Hindlimb muscle (tissue), 1 donor: ENCODE measurements at regions not wholly inside any gene's neighbourhood (a gene's known extent, or its start where the extent isn't known, plus 50 kb on each side); places are given as distances from the start of the nearest gene placed in this dataset.

Source experiments
- DNase-seq: peaks from one replicate; pipeline ENCODE4 v3.0.0-alpha.2; 2013

DNA sequence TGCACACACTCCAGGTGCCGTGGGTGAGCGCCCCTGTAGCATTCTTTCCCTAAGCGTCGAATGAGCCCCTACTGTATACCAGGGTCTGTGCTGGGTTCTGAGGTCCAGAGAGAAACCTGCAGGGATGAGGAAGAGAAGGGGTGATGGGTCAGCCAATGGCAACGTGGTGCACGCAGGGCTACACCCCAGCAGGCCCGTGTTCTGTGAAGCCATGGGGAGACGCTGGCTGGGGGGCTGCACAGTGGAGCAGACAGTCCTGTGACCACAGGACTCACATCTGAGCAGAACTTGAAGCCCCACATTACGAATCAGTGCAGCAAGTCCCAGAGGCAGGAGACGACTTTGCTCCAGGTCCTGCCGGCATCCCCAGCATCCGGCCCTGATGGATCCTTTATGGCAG is 1481.4 kb downstream of the BRD1 start:
- DNase-seq, result no peak

DNA sequence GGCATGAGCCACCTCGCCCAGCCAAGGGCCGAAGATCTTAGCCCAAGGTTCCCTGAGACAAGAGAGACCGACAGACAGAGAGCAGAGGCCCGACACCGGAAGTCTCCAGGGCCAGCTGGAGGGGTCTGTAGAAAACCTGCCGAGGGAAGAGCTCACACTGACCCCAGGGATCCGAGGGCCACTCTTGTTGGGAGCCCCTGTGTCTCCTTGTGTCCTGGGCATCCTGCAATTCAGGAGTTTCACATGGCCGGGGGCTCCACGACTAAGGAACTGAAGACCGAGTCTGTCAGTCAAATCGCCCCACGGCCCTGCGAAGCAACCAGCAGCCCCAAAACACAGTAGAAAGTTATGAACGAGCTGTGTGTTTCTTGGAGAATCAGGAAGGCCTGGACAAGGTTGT is 1482.0 kb downstream of the BRD1 start:
- DNase-seq, result no peak

DNA sequence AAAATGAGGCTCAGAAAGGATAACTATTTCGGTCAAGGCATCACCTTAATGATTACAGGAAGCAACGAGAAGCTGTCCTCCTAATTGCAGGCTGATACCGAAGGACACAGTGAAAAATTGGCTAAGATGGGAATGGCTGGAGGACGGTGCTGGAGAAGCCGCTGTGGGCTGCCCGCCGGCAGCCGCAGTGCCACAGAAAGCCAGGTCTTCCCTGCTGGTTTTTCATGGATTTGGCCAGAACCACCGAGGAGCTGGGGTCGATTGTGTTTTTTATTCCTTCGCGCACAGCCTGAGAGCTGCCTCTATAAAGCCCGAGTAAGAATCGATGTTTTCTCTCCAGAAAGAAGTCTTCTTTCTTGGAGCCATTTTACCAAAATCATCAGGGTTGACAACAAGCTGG is 1484.2 kb downstream of the BRD1 start:
- no peak for DNase-seq

DNA sequence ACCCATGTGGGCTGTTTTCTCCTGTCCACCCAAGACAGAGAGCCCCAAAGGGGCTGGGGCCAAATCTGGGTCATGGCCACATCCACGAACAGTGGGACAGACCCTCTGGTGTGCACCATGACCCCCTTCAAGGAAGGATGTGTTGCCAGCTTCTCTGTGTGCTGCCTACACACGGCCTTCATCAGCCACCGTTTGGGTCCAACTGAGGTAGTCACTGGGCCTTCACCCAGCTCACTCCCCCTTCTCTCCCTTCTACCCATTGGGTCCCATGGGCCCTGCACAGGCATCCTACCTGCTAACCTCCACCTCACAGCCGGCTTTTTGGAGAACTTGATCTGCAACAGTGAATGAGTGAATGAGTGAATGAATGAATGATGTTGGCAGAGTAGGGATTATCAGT is 1484.9 kb downstream of the BRD1 start:
- no peak for DNase-seq

DNA sequence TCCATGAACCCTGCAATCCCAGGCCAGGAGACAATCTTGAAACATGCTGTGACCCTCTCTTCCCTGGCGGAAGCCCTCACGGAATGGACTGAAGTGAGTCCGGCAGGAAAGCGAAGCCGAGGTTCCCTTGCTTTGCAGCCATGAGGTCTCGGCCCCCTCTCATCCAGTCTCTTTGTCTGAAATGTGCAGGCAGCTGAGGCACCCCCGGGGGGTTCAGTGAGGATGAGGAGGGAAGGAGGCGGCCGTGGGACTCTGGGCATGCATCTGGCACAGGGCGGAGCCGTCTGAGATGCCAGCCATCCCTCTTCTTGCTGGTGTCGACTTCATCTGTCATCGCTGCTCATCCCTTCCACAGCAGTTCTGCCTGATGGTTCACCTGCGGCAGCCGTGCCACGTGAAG is 1485.7 kb downstream of the BRD1 start:
- DNase-seq, result no peak

DNA sequence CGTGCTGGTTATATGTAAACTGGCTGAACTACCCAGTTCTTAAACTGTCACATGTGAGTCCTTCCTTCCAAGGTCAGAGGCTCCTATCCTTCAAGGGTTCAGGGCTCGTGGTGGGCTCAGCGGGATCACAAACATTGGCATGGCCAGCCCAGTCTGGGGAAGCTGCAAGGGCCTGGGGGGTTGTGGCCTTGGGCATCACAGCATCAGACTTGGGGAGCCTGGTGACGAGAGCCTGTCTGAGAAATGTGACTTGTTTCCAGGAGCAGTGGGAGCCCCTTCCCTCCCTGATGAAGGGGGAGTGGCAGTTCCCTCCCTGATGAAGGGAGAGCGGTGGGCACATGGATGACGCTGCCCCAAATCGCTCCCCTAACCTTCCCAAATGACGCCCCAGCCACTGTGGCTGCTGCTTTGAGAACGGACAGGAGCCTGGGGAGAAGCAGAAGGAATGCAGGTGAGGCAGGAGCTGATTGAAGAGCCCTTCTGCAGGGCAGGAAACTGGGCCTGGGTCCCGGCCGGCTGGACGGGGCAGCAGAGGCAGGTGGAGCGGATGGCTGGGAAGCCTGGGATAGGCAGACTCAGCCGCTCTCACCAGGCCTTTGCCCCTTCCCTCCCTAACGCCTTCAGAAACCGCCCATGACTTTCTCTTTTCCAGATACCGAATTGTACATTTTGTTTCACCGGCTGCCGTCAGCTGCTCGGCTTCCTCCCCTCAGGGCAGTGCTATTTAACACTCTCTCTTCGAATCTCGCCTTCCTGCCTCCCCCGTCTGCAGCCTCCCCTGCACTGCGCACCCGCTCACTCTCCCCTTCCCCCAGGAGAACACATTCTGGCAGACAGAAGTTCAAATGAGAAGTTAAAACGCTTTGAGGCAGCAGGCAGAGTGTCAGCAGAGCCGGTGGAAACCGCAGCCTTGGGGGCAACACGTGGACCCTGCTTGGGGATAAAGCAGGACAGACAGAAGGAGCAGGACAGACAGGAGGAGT is 1486.7 kb downstream of the BRD1 start:
- no peak for DNase-seq

DNA sequence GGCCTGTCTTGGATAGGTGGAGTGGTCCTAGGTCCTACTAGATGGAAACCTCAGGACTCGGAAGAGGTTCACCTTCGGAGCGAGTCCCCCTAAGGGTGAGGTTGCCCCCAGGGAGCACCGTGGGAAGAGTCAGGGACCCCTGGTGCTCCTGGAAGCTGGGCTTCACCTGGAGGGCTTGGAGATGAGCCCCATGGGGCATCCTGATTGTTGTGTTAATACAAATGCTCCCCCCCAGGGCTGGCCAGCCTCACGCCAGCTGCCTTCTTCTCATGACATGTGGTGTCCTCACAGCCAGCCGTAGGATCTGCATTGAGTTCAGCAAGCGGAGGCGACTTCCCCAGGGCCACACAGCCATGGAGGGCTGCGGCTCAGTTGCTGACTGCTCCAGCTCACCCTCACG is 1487.5 kb downstream of the BRD1 start:
- no peak for DNase-seq

DNA sequence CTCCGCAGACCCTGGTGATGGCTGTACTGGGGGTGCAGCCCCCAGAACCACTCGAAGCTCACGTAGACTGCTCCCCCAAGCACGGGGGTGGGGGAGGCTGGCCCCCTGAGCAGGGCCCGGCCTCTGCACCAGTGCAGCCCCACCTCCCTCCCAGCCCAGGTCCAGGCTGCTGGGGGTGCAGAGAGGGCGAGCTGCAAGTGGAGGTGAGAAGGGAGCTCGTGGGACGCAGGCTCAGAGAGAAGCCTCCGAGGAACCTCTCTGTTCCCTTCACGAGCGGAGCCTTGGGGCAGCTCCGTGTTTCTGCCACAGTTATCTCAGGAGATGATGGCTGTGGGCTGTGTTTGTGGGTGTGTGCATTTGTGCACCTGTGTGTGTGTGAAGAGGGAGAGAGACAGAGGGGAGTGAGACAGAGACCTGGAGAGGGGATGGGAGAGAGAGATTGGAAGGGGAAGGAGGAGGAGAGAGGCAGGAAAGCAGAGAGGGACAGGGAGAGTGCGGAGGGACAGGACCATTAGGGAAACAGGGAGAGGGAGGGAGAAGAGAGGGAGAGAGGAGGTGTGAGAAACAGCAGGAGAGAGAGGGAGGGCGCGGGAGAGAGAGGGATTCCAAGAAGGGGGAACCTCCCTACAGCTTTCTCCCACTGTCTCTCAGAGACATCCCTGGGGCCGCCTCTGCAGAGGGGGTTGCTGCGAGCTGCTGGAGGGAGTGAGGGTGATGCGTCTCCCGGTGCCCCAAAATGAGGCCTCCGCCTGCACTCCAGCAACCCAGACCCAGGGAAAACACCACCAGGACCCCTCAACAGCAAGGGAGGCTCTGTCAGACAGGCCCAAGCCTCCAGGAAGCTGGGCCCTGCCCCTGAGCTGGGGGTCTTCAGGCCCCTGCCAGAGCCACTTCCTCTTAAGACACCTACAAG is 1488.6 kb downstream of the BRD1 start:
- DNase-seq, result no peak

DNA sequence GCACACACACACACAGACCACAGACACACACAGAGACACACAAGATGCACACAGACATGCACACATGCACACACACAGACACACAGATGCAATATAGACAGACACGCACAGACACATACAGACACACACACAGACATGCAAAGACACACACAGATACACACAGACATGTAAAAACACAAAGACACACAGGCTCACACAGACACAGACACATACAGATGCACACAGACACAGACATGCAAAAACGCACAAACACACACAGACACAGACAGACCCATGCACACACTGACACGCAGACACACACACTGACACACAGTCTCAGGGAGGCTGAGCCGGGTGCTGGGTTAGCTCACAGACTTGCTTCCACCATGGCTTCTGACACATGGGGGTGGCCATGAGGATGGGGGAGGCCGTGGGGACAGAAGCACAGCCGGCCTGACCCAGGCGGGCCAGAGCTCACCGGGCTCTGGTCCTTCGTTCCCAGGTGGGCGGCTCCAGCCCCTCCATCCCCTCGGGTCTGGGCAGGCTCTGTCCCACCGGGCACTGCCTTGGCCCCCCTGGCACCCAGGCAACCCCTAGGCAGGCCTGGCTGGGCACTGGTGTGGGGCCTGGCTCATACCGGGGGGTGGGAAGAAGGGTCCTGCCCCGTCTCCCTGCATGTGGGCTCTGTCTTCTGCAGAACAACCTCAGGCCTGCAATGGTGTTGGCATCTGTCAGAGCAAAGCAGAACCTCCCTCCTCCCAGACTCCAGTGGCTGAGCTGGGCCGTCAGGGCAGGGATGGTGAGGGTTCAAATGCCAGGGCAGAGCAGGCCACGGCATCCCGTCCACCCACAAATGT is 1489.5 kb downstream of the BRD1 start:
- DNase-seq, result no peak

DNA sequence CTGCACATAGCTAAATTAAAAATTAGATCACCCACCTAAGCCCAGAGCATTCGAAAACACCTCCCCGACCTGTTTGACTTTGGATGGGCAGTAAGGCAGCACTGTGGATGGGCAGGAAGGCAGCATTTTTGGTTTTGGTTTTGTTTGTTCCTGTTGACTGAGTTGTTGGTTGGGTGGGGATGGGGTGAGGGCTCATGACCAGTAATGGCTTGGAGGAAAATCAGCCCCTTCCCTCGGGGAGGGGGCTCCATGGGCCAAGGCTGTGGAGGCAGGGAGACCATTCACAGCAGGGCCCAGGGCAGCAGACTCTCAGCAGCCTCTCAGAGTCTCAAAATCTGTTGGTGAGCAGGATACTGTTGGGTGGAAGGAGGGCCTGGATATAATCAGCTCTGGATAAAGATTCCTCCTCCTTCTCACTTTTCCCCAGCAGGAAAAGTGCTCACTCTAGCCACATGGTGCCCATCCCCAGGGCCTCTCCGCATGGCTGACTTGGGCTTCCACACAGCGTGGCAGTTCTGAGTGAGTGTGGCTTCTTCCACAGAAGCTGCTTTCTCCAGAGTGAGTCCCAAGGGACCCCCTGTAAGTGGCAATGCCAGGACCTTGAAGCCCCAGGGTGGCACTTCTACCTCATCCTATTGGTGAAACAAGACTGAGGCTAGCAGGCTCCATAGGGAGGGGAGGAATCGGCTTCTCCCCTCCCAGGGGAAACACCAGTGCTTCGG is 1491.2 kb downstream of the BRD1 start:
- no peak for DNase-seq

DNA sequence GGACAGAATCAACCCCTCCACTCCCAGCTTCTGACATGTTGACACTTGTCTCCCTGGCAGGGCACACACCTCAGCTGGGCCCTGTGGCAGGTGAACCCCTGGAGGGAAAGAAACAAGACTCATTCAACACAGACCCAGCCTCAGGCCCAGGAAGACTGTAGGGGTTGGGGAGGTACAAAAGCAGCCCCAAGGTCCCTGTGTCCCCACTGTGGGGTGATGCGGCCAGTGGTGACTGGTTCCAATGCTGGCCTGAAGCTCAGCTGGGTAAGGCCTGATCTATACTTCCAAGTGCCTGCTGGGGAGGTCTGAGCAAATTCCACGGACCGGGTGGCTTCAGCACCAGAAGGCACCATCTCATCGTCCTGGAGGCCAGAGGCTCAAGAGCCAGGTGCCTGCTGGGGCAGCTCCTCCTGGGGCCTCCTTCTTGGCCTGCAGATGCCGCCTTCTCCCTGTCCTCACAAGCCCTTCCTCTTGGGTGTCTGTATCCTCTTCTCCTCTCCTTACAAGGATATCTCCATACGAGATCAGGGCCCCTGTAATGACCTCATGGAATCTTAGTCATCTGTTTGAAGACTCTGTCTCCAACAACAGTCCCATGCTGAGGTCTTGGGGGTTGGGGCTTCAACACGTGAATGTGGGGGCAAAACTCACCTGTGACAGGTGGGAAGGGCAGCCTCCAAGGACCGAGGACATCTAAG is 1492.1 kb downstream of the BRD1 start:
- no peak for DNase-seq

DNA sequence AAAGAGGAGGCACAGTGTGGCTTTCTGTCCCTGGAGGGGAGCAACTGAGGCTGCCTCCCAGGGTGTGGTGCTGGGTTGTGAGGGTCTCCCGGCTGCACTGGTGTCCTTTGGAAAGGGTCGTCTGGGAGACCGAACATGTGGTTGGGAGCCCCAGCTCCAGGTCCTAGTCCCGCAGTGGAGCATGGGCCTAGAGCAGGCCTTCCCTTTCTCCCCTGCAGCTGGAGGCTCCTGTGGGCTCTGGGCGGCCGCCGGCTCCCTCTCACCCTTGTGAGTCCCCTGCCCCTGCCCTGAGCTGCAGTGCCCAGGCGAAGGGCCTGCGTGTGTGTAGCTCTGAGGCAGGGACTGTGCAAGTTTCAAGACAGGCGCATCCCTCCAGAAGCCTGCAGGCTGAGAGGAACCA is 1492.7 kb downstream of the BRD1 start:
- DNase-seq, result no peak

DNA sequence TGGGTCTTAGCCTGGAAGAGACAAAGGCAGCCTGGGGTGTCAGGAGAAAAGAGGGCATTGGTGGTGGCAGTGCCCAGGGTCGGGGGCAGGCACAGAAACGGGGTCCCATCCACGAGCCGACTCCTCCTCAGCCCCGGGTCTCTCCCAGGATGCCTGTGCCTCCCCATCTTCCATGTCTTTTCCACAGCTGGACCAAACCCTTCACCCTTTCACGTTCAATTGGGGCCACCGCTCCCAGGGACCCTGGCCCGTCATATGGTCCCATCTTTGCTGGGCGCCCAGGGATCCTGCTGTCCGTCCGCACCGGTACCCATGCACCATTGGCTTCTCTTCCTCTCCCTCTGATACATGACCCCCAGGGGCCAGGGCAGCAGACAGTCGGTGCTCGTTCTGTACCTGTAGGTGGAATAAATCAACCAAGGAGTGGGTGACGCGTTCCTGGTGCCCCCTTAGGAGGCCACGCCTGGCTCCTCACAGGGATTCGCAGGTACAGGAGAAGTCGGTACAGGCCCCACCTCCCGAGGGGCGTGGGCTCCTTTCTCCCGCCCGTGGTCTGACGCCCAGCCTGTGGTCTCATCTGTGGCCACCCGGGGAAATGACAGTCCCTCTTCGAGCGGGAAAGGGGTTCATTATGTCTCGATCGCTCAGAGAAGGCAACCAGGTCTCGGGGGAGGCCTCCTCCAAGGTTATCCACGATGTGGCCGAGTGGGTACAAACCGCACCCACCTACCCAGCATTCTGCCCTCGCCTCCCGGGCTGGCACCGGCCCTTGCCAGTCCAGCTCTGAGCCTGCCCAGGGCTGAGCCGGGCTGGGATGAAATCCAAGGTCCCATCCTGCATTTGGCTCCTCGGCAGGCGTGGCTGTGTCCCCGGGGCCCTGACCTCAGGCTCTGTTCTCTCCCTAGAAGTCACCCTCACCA is 1493.6 kb downstream of the BRD1 start:
- no peak for DNase-seq

DNA sequence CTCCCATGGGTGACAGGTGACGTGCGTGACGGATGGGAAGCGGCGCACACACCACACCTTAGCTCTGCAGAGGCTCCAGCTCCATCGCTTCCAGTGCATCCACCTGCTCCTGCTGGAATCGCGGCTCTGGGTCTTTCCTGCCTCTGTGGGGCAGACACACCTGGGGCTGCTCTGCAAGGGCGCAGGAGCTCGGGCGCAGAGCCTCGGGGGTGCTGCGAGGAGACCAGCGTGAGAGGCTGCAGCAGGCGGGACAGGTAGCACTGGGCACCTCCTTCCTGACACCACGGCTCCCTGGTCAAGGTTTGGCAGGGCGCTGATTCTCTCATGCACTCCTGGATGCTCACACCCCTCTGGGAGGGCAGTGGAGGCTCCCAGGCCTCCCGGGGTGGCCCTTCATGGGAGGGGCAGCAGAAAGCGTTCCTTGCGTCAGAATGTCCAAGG is 1494.3 kb downstream of the BRD1 start:
- no peak for DNase-seq

DNA sequence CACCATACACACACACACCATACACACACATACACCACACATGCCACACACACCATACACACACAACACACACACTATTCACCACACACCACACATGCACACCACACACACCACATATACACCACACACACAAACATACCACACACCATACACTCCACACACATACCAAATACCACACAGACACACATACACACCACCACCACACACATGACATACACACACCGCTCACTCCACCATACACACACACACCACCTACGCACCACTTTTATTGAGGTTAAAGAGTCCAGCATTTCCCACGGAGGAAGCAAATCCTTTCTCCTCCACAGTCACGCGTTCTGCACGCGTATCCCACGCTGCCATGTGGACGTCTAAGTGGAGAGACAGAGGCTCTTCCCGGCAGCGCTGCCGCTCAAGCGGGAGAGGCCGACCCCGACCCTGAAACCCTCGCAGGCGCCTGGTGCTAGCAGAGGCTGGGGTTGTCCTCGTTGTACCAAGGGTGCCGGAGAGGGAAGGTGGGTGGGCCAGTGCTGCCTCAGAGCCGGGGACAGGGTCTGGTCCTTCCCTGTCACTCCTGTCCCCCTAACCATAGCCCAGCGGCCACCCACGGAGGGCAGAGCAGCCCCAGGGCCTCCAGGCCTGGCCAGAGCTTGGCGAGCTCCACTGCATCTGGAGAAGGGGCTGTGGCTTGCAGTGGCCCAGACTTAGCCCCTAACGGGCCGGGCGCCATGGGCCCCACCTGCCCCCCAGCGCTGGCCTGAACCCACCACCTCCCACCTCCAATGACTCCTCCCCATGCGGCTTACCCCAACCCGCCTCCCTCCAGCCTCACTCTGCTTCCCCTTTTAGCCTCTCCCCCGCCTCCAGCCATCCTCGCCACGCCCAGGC is 1495.0 kb downstream of the BRD1 start:
- no peak for DNase-seq

DNA sequence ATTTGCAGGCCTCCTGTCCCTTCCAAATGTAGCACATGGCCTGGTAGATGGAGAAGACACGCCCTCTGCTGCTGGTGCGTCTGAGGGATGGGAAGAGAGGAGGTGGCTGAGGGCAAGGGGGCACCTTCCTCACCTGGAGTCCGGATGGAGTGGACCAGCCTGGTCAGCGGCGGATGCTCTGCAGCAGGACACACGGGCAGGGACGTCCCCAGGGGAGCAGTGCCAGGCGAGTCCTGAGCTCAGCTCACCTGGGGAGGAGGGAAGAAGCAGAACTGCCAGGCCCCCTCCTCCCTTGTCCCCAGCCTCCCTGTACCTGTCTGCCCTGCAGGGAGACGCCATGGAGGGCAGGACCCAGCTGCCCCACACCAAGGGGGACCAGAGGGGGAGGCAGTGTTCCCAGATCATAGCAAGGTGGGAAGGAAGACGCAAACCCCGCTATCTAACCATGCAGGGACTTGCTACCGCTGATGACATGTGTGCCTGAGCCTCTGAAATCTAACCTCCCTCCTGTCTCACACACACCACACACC is 1495.9 kb downstream of the BRD1 start:
- DNase-seq, result no peak

DNA sequence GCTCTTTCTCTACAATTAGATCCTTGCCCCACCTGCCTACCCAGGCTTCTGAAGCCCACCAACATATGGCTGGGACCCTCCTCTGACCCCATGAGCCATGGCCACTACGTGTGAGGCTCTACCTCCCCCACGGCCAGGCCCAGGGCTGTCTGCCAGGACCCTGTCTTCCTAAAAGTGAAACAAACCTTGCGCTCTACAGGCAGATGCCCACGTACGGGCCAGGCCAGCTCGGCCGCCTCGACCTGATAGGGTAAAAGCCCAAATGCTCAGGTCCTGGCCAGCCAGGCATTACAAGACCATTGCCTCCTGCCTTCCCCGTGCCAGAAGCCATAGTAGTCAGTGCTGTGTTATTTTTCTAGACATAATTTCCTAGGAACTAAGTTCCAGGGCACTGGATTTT is 1496.4 kb downstream of the BRD1 start:
- DNase-seq, result no peak

DNA sequence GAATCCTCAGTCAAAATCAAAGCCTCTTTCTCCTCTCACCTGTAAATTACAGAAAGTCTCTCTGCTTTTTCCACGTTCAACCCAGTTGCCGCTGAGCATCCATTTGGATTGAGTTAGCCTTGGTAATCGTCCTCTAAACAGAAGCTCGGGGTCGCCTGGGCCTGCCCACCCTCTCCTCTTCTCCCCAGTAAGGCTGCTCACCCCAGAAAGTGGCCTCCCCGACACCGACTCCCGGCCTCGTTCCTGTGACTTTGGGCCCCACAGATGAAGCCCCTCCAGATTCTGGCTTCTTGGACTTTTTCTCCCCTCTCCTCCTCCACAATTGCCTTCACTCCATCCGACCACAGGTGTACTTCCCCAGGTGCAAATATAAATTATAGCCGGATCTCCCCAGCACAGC is 1500.0 kb downstream of the BRD1 start:
- no peak for DNase-seq

DNA sequence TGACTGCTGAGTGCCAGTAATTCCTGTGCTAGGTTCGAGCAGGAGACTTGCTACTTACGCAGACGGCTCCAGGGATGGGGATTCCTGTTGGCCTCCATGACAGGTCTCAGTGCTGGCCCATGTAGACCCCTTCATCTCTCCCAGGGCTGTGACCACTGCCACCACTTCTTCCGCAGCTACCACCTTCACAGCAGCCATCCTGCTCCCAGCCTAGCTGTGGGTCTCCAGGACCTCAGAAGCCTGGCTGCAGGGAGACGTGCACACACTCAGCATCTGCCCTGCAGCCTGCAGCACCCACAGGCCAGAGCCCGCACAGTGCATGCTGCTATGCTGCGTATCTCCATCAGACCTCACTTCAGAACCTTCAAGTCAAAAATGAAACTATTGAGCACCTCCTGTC is 1503.9 kb downstream of the BRD1 start:
- no peak for DNase-seq
